C4-2B (cell line): ENCODE measurements at regions not wholly inside any gene's neighbourhood (a gene's known extent, or its start where the extent isn't known, plus 50 kb on each side); places are given as distances from the start of the nearest gene placed in this dataset.

Experiments
- CTCF ChIP-seq: fragments of 450-650 bp; conservative IDR thresholded peaks from 2 replicates; pipeline ENCODE4 v1.5.1; 2017; ENCODE audit warnings: mild to moderate bottlenecking
- ZFX ChIP-seq: fragments of 450-650 bp; IDR thresholded peaks from 2 replicates; pipeline ENCODE4 v1.6.1; 2017

- TF ChIP-seq CTCF, result no peak
- TF ChIP-seq ZFX, result no peak
Measured at GRCh38 chrX:27884654-27885053, 76.9 kb downstream of the MAGEB10 start.
